ENCODE measurements at regions not wholly inside any gene's neighbourhood (a gene's known extent, or its start where the extent isn't known, plus 50 kb on each side); places are given as distances from the start of the nearest gene placed in this dataset.

DNA sequence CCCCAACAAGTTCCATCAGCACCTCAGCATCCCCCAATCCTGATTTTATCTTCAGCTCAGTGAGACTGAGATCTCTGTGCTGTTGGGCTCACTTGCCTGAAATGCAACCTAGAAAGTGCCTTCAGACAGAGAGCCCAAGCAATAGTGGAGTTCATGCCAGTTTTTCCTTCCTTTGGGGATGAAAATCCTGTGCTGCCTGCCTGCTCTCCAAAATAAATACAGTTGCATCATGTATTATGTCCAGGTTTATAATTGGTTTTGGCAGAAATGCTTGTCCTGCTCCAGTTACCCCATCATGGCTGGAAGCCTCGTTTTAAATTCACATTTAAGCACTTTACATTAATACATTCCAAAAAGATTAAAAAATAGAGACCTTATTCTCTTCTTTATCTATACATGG, 1865.5 kb upstream of the TENM3 start:
- Histone ChIP-seq H3K4me3 (IDR thresholded peaks at IDR 0.05; ENCODE audit: insufficient read depth, low read depth, low read length) (no peak overlapping the region), H3K79me2 (ENCODE audit: insufficient read depth, low read depth) (no peaks in the 10 kb centered on the region), H3K36me3 (ENCODE audit: insufficient read depth) (no peaks in the 10 kb centered on the region), H3K4me1 (ENCODE audit: low read depth, poor library complexity, severe bottlenecking) (no peaks in the 10 kb centered on the region), H3K9ac (no peak overlapping the region), H3K4me2 (no peak overlapping the region), H3K27me3 (ENCODE audit: insufficient read depth, low read depth) (no peaks in the 10 kb centered on the region), H3K27ac (no peak overlapping the region), H4K20me1 (ENCODE audit: insufficient read depth) (no peaks in the 10 kb centered on the region), H2AFZ (ENCODE audit: low read depth) (no peak overlapping the region)
- TF ChIP-seq, protein P1, sequence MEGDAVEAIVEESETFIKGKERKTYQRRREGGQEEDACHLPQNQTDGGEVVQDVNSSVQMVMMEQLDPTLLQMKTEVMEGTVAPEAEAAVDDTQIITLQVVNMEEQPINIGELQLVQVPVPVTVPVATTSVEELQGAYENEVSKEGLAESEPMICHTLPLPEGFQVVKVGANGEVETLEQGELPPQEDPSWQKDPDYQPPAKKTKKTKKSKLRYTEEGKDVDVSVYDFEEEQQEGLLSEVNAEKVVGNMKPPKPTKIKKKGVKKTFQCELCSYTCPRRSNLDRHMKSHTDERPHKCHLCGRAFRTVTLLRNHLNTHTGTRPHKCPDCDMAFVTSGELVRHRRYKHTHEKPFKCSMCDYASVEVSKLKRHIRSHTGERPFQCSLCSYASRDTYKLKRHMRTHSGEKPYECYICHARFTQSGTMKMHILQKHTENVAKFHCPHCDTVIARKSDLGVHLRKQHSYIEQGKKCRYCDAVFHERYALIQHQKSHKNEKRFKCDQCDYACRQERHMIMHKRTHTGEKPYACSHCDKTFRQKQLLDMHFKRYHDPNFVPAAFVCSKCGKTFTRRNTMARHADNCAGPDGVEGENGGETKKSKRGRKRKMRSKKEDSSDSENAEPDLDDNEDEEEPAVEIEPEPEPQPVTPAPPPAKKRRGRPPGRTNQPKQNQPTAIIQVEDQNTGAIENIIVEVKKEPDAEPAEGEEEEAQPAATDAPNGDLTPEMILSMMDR (conservative IDR thresholded peaks at IDR 0.05; ENCODE audit: low read depth, low read length), result no peak

DNA sequence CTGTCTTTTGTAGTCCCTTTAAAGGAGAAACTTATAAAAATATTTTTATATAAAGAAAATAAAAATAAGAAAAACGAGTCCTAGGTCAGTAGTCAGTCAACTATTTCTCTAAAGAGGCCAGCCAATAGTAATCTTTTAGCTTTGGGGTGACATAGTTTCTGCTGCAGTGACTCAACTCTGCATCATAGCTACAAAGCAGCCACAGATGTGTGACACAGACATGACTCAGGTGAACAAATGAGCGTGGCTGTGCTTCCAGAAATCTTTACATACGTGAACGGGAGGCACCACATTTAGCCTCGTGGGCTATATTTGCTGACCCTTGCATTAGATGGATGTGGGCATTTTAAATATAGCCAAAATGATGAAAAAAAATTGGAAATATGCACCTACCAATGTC, 1862.5 kb upstream of the TENM3 start:
- no peak overlapping the region for H3K4me3 ChIP-seq (IDR thresholded peaks at IDR 0.05; ENCODE audit: insufficient read depth, low read depth, low read length)
- no peak overlapping the region for H2AFZ ChIP-seq (ENCODE audit: low read depth)
- no peaks in the 10 kb centered on the region for H4K20me1 ChIP-seq (ENCODE audit: insufficient read depth)
- no peaks in the 10 kb centered on the region for H3K79me2 ChIP-seq (ENCODE audit: insufficient read depth, low read depth)
- TF ChIP-seq, protein P1 (conservative IDR thresholded peaks at IDR 0.05; ENCODE audit: low read depth, low read length), result no peak
- no peak overlapping the region for H3K9ac ChIP-seq
- no peaks in the 10 kb centered on the region for H3K36me3 ChIP-seq (ENCODE audit: insufficient read depth)
- no peak overlapping the region for H3K4me2 ChIP-seq
- H3K27me3 ChIP-seq (ENCODE audit: insufficient read depth, low read depth), result no peaks in the 10 kb centered on the region
- H3K4me1 ChIP-seq (ENCODE audit: low read depth, poor library complexity, severe bottlenecking), result no peaks in the 10 kb centered on the region
- no peak overlapping the region for H3K27ac ChIP-seq

DNA sequence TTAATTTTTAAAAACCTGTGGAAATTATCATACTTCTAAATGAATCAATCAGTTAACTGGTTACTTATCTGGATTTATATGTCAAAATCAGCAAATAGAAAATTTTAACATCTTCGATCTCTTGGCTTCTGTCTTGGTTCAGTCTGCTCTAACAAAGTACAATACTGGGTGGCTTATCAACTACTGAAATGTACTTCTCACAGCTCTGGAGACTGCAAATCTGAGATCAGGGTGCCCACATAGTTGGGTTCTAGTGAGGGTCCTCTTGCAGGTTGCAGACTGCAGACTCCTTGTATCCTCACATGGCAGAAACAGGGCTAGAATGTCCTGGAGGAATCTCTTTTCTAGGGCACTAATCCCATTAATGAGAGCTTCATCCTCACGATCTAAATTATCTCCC, 1851.6 kb upstream of the TENM3 start:
- H3K36me3 ChIP-seq (ENCODE audit: insufficient read depth), result no peaks in the 10 kb centered on the region
- H3K27ac ChIP-seq, result no peak overlapping the region
- no peaks in the 10 kb centered on the region for H3K27me3 ChIP-seq (ENCODE audit: insufficient read depth, low read depth)
- H3K79me2 ChIP-seq (ENCODE audit: insufficient read depth, low read depth), result no peaks in the 10 kb centered on the region
- no peak overlapping the region for H2AFZ ChIP-seq (ENCODE audit: low read depth)
- TF ChIP-seq, protein P1 (conservative IDR thresholded peaks at IDR 0.05; ENCODE audit: low read depth, low read length), result no peak
- H3K4me3 ChIP-seq (IDR thresholded peaks at IDR 0.05; ENCODE audit: insufficient read depth, low read depth, low read length), result no peak overlapping the region
- H4K20me1 ChIP-seq (ENCODE audit: insufficient read depth), result no peaks in the 10 kb centered on the region
- no peak overlapping the region for H3K9ac ChIP-seq
- H3K4me2 ChIP-seq, result no peak overlapping the region
- H3K4me1 ChIP-seq (ENCODE audit: low read depth, poor library complexity, severe bottlenecking), result no peaks in the 10 kb centered on the region

DNA sequence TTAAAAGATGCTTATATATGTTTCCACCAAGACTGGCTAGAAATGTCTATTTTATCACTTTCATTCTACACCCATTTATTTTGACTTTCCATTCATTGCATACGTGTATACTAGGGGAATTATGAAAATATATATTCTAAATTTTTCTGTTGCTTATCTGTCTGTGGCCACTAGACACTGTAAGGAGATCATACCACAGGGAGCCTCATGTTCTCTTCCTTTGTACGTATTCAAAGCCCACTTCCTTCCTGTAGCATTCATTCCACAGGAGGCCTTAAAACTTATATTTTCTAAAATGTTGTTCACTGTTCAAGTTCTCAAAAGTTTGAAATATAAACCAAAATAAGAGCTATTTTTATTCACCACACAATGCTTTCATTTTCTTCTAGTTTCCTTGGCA, 1848.9 kb upstream of the TENM3 start:
- H3K79me2 ChIP-seq (ENCODE audit: insufficient read depth, low read depth), result no peaks in the 10 kb centered on the region
- no peaks in the 10 kb centered on the region for H3K27me3 ChIP-seq (ENCODE audit: insufficient read depth, low read depth)
- TF ChIP-seq, protein P1 (conservative IDR thresholded peaks at IDR 0.05; ENCODE audit: low read depth, low read length), result no peak
- H3K27ac ChIP-seq, result no peak overlapping the region
- H3K9ac ChIP-seq, result no peak overlapping the region
- H3K4me1 ChIP-seq (ENCODE audit: low read depth, poor library complexity, severe bottlenecking), result no peaks in the 10 kb centered on the region
- H3K36me3 ChIP-seq (ENCODE audit: insufficient read depth), result no peaks in the 10 kb centered on the region
- no peaks in the 10 kb centered on the region for H4K20me1 ChIP-seq (ENCODE audit: insufficient read depth)
- H3K4me3 ChIP-seq (IDR thresholded peaks at IDR 0.05; ENCODE audit: insufficient read depth, low read depth, low read length), result no peak overlapping the region
- H2AFZ ChIP-seq (ENCODE audit: low read depth), result no peak overlapping the region
- H3K4me2 ChIP-seq, result no peak overlapping the region

DNA sequence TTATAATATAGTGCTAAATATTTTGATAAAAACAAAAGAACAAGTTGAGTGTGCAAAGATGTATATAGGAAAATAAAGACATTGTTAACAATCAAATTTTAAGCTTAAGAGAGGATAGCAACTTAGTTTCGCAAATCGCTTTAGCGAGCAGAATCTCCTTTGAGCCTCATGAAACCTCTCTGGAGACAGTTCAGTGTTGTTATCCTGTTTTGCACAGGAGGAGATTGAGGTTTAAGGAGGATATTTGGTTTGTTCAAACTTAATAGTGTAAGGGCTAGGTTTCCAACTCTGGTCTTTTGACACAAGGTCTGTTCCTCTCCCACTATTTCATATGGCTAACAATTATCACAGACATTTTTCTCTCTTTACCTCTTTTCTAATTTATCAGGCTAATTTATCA, 1848.5 kb upstream of the TENM3 start:
- Histone ChIP-seq H3K36me3 (ENCODE audit: insufficient read depth) (no peaks in the 10 kb centered on the region), H3K79me2 (ENCODE audit: insufficient read depth, low read depth) (no peaks in the 10 kb centered on the region), H3K4me3 (IDR thresholded peaks at IDR 0.05; ENCODE audit: insufficient read depth, low read depth, low read length) (no peak overlapping the region), H3K4me1 (ENCODE audit: low read depth, poor library complexity, severe bottlenecking) (no peaks in the 10 kb centered on the region), H3K9ac (no peak overlapping the region), H2AFZ (ENCODE audit: low read depth) (no peak overlapping the region), H4K20me1 (ENCODE audit: insufficient read depth) (no peaks in the 10 kb centered on the region), H3K27ac (no peak overlapping the region), H3K4me2 (no peak overlapping the region), H3K27me3 (ENCODE audit: insufficient read depth, low read depth) (no peaks in the 10 kb centered on the region)
- TF ChIP-seq, protein P1 (conservative IDR thresholded peaks at IDR 0.05; ENCODE audit: low read depth, low read length), result no peak

Data from KMS-11 (cell line).